ENCODE measurements at regions not wholly inside any gene's neighbourhood (a gene's known extent, or its start where the extent isn't known, plus 50 kb on each side); places are given as distances from the start of the nearest gene placed in this dataset.
"Not testable (repeated sequence)": the region's sequence is repeated elsewhere in the genome, so short reads cannot be mapped to it uniquely, and the experiment has no call there.

DNA sequence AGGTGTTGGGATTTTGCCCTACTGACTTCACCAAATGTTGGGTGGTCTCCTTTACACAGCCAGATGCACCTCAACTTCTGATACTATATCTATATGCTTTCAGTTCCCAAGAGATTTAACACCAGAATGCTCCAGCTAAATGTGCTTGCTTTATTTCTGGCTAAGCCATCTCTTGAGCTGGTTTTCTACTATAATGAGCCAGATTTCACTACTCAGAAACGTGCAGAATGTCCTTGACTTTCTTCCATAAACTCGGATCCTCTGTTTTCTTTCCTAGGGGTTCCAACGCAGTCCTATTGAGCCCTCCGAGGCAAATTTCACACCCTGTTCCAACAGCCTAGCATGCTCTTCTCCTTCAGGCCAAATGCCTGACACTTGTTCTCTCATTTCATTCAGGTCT lies 200.3 kb downstream of the DPY19L2 start:
- TF ChIP-seq CTCF (conservative IDR thresholded peaks at IDR 0.05; ENCODE audit: low read depth, low read length), result no peak
- H3K4me3 ChIP-seq (ENCODE audit: low read length), result no peak overlapping the region
- DNase-seq (ENCODE audit: low read depth), result no peak

DNA sequence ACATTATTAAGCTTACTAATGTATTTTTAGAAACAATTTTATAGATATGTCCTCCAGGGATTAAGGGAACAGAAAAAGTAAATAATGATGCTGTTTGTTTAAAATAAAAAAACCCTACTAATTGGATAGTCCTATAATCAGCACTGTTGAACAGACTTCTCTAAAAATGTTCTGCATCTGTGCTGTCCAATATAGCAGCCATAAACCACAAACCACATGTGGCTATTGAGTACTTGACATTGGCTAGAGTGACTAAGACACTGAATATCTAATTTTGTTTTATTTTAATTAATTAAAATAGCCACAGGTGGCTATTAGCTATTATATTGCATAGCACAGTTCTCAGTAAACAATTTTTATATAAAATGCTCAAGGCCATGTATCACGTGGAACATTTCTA lies 210.4 kb downstream of the DPY19L2 start:
- no peak for DNase-seq (ENCODE audit: low read depth)
- no peak for TF ChIP-seq CTCF (conservative IDR thresholded peaks at IDR 0.05; ENCODE audit: low read depth, low read length)
- no peak overlapping the region for H3K4me3 ChIP-seq (ENCODE audit: low read length)

DNA sequence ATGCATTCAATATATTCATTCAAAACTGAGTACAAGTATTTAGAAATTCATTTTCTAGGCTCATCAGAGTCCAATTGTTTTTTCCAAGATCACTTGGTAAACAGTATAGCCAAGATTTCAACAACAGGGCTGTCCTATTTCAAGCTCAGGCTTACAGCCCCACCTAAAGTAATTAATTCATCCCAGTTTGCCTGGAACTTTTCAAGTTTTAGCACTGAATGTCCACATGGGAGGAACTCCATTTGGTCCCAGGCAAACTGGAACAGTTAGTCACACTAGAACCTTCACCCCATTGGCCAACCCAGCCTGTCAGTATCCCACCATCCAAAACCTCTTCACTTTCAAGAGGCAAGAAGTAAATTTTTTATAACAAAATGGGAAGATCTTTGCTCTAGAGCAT lies 210.9 kb downstream of the DPY19L2 start:
- no peak for TF ChIP-seq CTCF (conservative IDR thresholded peaks at IDR 0.05; ENCODE audit: low read depth, low read length)
- no peak overlapping the region for H3K4me3 ChIP-seq (ENCODE audit: low read length)
- no peak for DNase-seq (ENCODE audit: low read depth)

DNA sequence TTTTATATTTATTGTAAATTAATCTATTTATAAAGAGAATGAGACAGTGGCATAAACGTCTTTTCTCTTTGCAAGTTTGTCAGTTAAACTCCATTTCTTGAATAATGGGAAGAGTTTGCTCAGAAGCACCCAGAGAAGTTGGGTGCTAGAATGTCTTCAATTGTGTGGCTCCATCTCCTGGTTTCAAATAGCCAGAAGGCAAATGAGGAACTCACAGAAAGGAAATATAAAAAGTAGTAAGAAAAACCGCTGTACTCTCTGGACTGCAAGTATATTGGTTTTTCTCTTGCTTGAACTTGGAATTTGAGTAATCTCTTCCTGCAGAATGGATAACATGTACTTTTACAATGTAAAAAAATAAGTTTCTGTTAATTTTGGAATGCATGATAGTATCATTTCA lies 217.5 kb downstream of the DPY19L2 start:
- no peak for DNase-seq (ENCODE audit: low read depth)
- H3K4me3 ChIP-seq (ENCODE audit: low read length), result no peak overlapping the region
- TF ChIP-seq CTCF (conservative IDR thresholded peaks at IDR 0.05; ENCODE audit: low read depth, low read length), result no peak

DNA sequence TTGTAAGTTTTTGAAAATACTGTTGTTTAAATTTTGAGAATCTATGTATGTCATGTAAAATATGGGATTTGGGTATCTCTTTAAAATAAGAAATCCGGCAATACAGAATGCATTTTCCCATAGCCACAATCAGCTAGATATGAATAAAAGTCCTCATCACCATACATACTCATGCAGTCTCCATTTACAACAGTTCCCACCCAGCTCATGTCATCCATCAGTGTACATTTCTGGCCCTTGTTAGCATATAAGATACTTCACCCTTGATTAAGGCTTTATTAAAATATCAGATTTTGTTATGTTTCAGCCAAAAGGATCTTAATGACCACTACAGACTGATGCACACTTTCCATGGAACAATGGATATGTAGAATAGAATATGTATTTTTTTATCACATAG lies 218.0 kb downstream of the DPY19L2 start:
- H3K4me3 ChIP-seq (ENCODE audit: low read length), result no peak overlapping the region
- TF ChIP-seq CTCF (conservative IDR thresholded peaks at IDR 0.05; ENCODE audit: low read depth, low read length), result no peak

GRCh38 chr12:63445224-63445880 lies 222.9 kb downstream of the DPY19L2 start:
- H3K4me3 ChIP-seq (ENCODE audit: low read length), result no peak overlapping the region
- no peak for DNase-seq (ENCODE audit: low read depth)
- TF ChIP-seq CTCF (conservative IDR thresholded peaks at IDR 0.05; ENCODE audit: low read depth, low read length), result no peak

More for the DNA sequence above, 218.0 kb downstream of the DPY19L2 start:
- DNase-seq (ENCODE audit: low read depth), result no peak

DNA sequence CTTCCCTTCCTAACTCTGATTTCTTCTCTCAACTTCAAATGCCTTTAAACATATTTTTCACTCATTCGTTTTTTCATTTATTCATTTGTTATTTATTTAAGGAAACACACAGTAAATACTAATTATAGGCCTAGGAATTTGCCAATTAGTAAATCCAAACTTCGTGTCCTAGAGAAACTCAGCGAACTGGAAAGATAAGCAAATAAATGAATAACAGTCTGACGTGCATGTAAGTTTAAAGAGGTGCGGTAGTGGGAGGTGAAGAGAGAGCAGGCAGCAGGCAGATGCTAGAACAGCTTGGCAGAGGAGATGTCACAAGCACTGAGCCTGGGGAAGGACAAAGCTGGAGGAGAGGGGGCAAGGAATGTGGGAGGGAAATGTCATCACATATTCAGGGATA lies 228.2 kb downstream of the DPY19L2 start:
- DNase-seq (ENCODE audit: low read depth), result peak; percentile 12
- TF ChIP-seq CTCF (conservative IDR thresholded peaks at IDR 0.05; ENCODE audit: low read depth, low read length), result no peak
- no peak overlapping the region for H3K4me3 ChIP-seq (ENCODE audit: low read length)

- DNase-seq (ENCODE audit: low read depth); H3K4me3 ChIP-seq (ENCODE audit: low read length): not testable (repeated sequence)
Measured at GRCh38 chr12:63434384-63434783, 233.9 kb downstream of the DPY19L2 start.

DNA sequence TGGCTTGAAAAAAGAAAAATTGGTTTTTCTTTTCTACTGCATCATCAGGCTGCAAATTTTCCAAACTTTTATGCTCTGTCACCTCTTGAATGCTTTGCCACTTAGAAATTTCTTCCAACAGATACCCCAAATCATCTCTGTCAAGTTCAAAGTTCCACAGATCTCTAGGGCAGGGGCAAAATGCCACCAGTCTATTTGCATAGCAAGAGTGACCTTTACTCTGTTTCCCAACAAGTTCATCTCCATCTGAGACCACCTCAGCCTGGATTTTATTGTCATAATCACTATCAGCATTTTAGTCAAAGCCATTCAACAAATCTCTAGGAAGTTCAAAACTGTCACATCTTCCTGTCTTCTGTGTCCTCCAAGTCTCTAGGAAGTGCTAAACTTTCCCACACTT lies 240.3 kb downstream of the DPY19L2 start:
- not testable (repeated sequence) for H3K4me3 ChIP-seq (ENCODE audit: low read length); DNase-seq (ENCODE audit: low read depth)

DNA sequence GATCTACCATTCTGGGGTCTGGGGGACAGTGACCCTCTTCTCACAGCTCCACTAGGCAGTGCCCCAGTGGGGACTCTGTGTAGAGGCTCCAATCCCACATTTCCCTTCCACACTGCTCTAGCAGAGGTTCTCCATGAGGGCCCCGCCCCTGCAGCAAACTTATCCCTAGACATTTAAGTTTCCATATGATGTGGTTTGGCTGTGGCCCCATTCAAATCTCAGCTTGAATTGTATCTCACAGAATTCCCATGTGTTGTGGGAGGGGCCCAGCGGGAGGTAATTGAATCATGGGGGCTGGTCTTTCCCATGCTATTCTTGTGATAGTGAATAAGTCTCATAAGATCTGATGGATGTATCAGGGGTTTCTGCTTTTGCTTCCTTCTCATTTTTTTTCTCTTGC lies 241.3 kb downstream of the DPY19L2 start:
- DNase-seq (ENCODE audit: low read depth), result not testable (repeated sequence)

More for the DNA sequence above, 241.3 kb downstream of the DPY19L2 start:
- H3K4me3 ChIP-seq (ENCODE audit: low read length), result not testable (repeated sequence)

Measured in retinal pigment epithelial cell (primary cell).